Activated CD8-positive, alpha-beta memory T cell treated with anti-CD3 and anti-CD28 coated beads for 4 hours (primary cell): ENCODE measurements at regions not wholly inside any gene's neighbourhood (a gene's known extent, or its start where the extent isn't known, plus 50 kb on each side); places are given as distances from the start of the nearest gene placed in this dataset.
"Not testable (repeated sequence)": the region's sequence is repeated elsewhere in the genome, so short reads cannot be mapped to it uniquely, and the experiment has no call there.

Experiments
- DNase-seq, 2 donors: peaks; one replicate each; pipeline ENCODE4 v3.0.0-alpha.2; 2020; ENCODE audit warnings: low read depth in 2 of 2

GRCh38 chr6:150739711-150740349 is 125.7 kb upstream of the MTHFD1L start:
- no peak for DNase-seq

GRCh38 chr6:150740453-150740852 is 125.0 kb upstream of the MTHFD1L start:
- DNase-seq = no peak

DNA sequence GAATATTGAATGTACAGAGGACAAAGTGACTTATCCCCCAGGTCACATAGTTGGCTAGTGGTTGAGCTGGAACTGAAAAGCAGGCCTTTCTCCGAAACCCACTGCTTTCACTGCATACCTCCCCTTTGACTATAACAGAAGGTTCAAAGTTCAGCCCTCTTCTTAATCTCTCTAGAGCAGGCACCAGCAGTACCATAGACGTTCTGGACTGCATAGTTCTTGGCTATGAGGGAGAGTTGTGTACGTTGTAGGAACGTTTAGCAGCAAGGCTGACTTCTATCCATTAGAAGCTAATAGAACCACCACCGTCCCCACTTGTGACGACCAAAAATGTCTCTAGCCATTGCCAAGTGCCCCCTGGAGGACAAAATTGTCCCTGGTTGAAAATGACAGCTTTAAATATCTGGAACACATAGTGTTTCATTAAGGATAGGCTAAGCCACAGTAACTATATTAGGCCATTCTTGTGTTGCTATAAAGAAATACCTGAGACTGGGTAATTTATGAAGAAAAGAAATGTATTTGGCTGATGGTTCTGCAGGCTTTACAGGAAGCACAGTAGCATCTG is 123.8 kb upstream of the MTHFD1L start:
- no peak for DNase-seq

DNA sequence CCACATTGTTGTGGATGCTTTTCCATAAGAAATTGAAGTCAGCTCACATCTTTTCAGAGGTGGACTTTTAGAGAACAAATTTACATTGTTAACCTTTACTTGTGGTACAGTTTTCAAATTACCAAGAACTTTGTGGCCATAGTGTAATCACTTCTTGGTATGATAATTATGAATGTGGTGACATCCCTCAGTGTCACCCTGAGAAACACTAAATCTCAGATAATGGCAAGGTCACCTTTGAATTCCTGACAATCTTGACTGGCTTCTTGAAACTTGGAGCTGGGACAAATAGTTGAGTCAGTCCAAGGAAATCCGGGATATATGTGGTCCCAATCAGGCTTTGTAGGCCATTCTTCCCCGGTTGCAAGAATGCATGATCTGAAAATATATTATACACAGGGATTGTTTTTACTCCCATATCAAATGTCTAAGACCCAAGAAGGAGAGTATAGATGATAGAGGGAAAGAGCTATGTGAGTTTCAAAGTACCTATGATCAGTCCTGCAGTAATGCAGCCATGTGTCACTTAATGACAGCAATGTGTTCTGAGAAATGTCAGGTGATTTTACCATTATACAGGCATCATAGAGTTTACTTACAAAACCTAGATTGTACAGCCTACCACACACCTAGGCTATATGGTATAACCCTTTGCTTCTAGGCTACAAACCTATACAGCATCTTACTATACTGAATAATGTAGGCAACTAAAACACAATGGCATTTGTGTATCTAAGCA is 120.8 kb upstream of the MTHFD1L start:
- DNase-seq = no peak

GRCh38 chr6:150745896-150746295 is 119.6 kb upstream of the MTHFD1L start:
- no peak for DNase-seq

DNA sequence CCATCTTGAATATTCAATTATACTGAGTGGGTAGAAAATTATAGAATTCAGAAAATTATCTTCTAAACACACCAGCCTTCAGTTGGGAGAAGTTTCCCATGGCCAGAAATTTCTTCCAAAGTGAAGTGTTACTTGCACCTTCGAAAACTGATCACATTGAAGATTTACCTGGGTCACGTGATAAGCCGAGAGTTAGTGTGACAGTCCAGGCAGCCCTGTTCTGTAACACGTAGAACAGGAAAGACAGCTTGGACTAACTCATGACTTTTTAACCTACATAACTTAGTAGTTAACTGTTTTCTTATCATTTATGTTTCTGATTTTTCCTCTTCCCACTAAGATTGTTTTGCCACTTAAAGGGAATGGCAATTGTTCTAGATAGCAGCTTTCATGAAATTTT is 118.3 kb upstream of the MTHFD1L start:
- no peak for DNase-seq

DNA sequence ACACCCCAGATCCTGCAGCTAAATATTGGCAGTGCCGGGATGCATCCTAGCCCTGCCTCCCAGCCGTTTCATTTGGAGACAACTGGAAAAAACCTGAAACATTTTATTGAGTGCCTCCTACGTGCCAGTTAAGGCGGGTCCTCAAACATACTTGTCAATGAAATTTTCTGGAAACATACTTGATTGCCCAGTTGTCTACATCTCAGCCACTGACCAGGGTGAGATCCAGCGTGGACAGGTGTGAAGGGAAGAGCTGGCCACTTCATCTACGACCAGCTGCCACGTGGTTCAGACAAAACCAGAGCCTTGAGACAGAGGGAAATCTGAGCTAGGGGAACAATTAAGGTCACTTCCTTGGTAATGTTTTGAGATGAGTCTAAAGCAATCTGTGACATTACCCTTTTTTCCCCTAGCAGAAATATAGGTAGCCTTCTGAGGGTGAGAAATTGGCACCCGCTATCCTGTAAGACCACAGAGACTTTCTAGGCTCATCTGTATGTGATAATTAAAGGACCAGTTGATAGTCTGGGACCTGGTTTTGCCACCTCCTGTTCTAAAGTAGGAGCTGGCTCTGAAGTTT is 116.3 kb upstream of the MTHFD1L start:
- DNase-seq = no peak

GRCh38 chr6:150751296-150751695 is 114.2 kb upstream of the MTHFD1L start:
- DNase-seq = no peak

- no peak for DNase-seq
Observed at GRCh38 chr6:150752409-150752808, 113.1 kb upstream of the MTHFD1L start.

DNA sequence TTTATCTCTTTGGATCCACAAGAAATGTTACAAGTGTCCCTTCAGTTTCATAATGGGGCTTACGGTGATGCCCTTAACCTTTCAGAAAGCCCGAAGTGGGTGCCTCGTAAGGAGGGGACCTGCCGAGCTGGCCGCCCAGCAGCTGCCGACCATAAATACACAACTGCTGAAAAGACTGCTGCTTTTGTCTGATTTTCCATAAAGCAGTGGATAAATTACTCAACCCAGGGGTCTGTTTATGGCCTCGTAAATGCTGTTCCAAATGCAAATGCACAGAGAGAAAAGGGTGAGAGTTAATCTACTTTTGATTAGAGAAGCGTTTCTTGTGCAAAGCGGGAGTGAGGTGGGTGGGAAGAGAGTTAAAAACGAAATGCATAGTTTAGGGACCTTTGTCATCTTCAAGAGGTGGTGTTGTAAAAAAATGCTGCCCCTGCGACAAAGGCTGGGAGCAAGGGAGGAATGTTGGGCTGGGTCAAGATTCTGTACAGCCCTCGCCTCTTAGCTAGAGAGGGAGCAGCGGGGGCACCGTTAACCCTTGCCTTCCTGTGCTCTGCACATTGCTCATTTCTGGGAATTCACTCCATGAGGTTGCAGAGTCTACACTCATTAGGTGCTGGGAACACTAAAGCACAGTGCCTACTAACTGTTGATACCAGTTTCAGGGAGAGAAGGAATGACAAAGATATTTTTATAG is 112.0 kb upstream of the MTHFD1L start:
- no peak for DNase-seq

- no peak for DNase-seq
Observed at GRCh38 chr6:150755042-150755441, 110.5 kb upstream of the MTHFD1L start.

- no peak for DNase-seq
Observed at GRCh38 chr6:150755524-150755923, 110.0 kb upstream of the MTHFD1L start.

DNA sequence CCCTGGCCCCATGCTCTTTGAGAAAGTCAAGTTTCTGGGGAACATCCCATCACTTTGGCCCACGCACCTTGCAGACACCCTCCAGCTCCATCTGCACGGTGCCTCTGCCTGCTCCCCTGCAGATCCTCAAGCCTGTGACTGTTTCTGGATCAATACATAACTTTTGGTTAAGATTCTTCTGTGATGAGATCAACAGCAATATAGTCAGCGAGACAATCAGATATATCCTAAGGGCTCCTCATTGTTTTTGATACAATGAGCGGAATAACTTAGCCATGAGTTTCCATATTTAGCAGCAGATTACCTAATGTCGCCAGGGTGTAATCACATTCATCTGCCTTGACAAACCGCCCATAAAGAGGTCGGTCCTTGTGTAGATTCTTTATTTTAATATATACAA is 109.3 kb upstream of the MTHFD1L start:
- no peak for DNase-seq

- DNase-seq = not testable (repeated sequence)
Observed at GRCh38 chr6:150757807-150758206, 107.7 kb upstream of the MTHFD1L start.

DNA sequence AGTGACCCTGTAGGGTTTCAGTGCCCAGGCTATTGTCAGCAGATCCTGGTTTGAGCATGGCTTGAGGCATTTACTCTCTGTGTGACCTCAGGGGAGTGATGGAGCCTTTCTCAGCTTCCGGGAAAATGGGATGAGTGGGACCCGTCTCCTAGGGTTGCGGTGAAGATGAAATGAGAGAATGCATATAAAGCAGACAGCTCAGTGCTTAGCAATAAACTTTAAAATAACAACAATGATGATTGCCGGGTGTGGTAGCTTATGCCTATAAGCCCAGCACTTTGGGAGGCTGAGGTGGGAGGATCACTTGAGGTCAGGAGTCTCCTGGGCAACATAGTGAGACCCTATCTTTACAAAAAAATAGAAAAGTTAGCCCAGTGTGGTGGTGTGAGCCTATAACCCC is 106.0 kb upstream of the MTHFD1L start:
- no peak for DNase-seq

GRCh38 chr6:150761771-150762170 is 103.7 kb upstream of the MTHFD1L start:
- no peak for DNase-seq

- DNase-seq = no peak
Observed at GRCh38 chr6:150764334-150765066, 101.0 kb upstream of the MTHFD1L start.

DNA sequence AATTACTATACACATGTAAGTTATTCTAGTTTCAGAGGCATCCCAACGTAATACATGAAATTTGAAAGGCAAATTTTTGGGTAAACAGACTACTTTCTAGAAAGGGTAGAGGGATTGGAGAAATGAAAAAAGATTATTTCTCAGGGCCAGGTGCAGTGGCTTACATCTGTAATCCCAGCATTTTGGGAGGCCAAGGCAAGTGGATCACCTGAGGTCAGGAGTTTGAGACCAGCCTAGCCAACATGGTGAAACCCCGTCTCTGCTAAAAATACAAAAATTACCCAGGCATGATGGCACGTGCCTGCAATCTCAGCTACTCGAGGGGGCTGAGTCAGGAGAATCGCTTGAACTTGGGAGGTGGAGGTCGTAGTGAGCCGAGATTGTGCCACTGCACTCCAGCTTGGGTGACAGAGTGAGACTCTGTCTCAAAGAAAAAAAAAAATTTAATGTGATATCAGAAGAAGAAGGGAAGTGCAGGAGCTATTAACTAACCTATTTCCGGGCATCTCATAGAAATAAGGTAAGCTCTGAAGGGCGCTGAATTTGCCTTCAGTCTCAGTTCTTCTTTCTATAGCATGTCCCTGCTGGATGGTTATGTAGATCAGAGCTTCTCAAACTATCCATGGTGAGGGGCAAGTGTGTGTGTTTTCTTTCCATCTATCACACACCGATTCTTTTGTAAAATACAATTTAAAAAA is 100.3 kb upstream of the MTHFD1L start:
- no peak for DNase-seq

DNA sequence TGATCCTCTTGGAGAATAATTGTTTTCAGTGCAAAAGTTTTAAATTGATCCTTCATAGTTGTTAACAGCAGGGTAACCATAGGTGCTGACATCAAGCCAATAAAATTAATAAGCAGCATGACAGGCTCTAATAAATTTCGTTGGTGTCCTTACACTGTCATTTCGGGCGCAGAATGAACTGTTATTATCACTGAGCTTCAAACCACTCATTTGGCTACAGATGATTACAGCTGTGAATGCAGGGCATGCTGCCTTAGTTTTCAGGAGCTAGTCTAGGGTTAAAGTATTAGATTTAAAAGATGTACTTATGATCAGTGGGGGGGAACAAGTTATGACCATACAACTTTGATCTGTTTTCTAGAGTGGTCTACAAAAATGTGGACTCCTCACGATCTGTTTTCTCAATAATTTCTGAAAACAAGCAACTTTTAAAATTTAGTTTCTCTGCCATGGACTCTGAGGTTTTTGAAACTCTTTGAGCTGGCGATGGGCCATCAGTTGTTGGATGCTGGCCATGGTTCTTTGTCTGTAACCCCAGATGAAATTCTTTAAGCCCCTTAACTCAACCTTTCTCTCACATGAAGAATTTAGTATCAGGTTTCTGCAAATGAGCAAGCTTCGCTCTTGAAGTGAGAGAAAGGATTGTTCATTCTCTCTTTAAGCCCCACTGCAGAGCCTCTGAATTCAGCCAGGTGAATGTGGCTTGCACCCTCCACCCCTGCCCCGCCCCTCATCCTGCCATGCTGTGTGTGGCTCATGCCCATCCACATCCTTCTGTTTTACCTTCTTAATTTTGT is 99.1 kb upstream of the MTHFD1L start:
- no peak for DNase-seq

GRCh38 chr6:150767161-150767560 is 98.3 kb upstream of the MTHFD1L start:
- DNase-seq = no peak
